Esophagus (tissue), 2 donors: ENCODE measurements at regions not wholly inside any gene's neighbourhood (a gene's known extent, or its start where the extent isn't known, plus 50 kb on each side); places are given as distances from the start of the nearest gene placed in this dataset.

Experiments
- H3K27ac ChIP-seq, 2 donors: one replicate each; pipeline ENCODE4 v1.5.1; 2013; ENCODE audit warnings: low read depth in 2 of 2, mild to moderate bottlenecking in 2 of 2, inconsistent platforms in 1 of 2, low read length in 1 of 2, moderate library complexity in 1 of 2
- H3K27me3 ChIP-seq, 2 donors: one replicate each; pipeline ENCODE4 v1.6.1; 2013; ENCODE audit warnings: low read length in 2 of 2, control low read depth in 1 of 2, mild to moderate bottlenecking in 1 of 2; ENCODE audit not compliant: insufficient read depth in 2 of 2, control insufficient read depth in 1 of 2
- H3K36me3 ChIP-seq, 2 donors: one replicate each; pipeline ENCODE4 v1.6.1; 2013; ENCODE audit warnings: low read length in 1 of 2; ENCODE audit not compliant: control insufficient read depth in 2 of 2, insufficient read depth in 2 of 2
- H3K4me1 ChIP-seq, 2 donors: one replicate each; pipeline ENCODE4 v1.6.1; 2013; ENCODE audit warnings: low read length in 1 of 2; ENCODE audit not compliant: control insufficient read depth in 2 of 2, insufficient read depth in 2 of 2
- H3K4me3 ChIP-seq, 2 donors: one replicate each; pipeline ENCODE4 v1.5.1; 2013; ENCODE audit warnings: low read length in 2 of 2, mild to moderate bottlenecking in 2 of 2, low read depth in 1 of 2, moderate library complexity in 1 of 2
- H3K9me3 ChIP-seq, 2 donors: one replicate each; pipeline ENCODE4 v1.6.1; 2013; ENCODE audit warnings: mild to moderate bottlenecking in 2 of 2, low read depth in 1 of 2, low read length in 1 of 2, moderate library complexity in 1 of 2; ENCODE audit not compliant: control insufficient read depth in 2 of 2, insufficient read depth in 1 of 2
- WGBS, 2 donors: extraction: QIAGEN DNeasy Blood & Tissue Kit; methylation state at CpG; one replicate each; pipeline ENCODE4 v1.1.7; 2013; 5-methylcytosine and 5-hydroxymethylcytosine counted together
- donor health status: healthy with polysubstance abuse.
- donor health status: Bipolar disorder and iron deficiency.

DNA sequence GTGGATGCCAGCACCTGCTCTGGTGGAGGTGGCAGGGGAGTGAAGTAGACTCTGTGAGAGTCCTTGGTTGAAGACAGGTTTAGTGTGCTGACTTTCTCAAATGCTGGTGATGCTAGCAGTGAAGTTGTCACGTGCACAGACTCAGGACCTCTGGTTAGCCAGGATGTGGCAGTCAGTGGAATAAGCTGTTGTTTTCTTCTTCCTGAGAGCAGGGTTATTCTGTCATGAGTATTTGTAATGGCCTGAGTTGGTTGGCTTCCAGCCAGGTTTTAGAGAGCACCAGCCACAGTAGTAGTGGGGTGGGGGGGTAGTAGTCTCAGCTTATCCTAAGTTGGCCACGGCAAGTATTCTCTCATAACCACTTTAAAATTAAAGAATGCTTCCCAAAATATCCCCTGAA, 169.7 kb upstream of the FOXN2 start:
- Histone ChIP-seq H3K9me3 (no peaks in the 10 kb centered on the region), H3K36me3 (no peaks in the 10 kb centered on the region), H3K4me3 (no peak overlapping the region), H3K27ac (no peak overlapping the region), H3K27me3 (no peaks in the 10 kb centered on the region), H3K4me1 (no peaks in the 10 kb centered on the region)
- 33 to 57% methylated on average over 2 of the region's 2 CpGs for WGBS, 2 donors

GRCh38 chr2:48145845-48146452, 168.5 kb upstream of the FOXN2 start:
- Histone ChIP-seq H3K27ac (no peak overlapping the region), H3K9me3 (no peaks in the 10 kb centered on the region), H3K27me3 (no peaks in the 10 kb centered on the region), H3K4me3 (no peak overlapping the region), H3K36me3 (no peaks in the 10 kb centered on the region), H3K4me1 (no peaks in the 10 kb centered on the region)
- 84% methylated on average over 6 of the region's 6 CpGs for WGBS, 2 donors

DNA sequence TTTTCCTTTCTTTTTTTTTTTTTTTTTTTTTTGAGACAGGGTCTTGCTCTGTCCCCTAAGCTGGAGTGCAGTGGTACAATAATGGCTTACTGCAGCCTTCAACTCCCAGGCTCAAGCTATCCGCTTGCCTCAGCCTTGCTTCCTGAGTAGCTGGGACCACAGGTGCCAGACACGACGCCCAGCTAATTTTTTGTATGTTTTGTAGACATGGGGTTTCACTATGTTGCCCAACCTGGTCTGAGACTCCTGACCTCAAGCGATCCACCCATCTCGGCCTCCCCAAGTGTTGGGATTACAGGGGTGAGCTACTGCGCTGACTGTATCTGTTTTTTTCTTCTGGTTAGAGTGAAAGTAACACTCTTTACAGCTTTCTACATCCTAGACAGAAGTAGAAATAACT, 167.9 kb upstream of the FOXN2 start:
- H3K27me3 ChIP-seq, result no peaks in the 10 kb centered on the region
- no peaks in the 10 kb centered on the region for H3K9me3 ChIP-seq
- no peak overlapping the region for H3K27ac ChIP-seq
- H3K36me3 ChIP-seq, result no peaks in the 10 kb centered on the region
- H3K4me1 ChIP-seq, result no peaks in the 10 kb centered on the region
- no peak overlapping the region for H3K4me3 ChIP-seq
- WGBS, 2 donors, result 95 to 96% methylated on average over 6 of the region's 6 CpGs

DNA sequence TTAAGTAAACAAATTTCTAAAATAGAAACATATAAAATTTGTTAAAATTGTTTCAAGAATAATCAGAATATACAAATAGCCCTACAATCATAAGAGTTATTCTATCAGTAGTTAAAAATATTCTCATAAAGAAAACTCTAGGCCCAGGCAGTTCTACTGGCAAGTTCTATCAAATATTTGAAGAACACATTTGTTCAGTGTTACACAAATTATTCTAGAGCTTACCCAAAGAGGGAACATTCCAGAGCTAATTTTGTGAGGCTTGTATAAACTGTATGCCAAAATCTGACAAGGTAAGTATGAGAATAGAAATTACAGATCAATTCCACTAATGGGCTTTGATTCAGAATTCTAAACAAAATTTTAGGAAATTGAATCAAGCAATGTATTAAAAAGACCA, 166.8 kb upstream of the FOXN2 start:
- Histone ChIP-seq H3K27me3 (no peaks in the 10 kb centered on the region), H3K36me3 (no peaks in the 10 kb centered on the region), H3K4me3 (no peak overlapping the region), H3K9me3 (no peaks in the 10 kb centered on the region), H3K27ac (no peak overlapping the region), H3K4me1 (no peaks in the 10 kb centered on the region)

DNA sequence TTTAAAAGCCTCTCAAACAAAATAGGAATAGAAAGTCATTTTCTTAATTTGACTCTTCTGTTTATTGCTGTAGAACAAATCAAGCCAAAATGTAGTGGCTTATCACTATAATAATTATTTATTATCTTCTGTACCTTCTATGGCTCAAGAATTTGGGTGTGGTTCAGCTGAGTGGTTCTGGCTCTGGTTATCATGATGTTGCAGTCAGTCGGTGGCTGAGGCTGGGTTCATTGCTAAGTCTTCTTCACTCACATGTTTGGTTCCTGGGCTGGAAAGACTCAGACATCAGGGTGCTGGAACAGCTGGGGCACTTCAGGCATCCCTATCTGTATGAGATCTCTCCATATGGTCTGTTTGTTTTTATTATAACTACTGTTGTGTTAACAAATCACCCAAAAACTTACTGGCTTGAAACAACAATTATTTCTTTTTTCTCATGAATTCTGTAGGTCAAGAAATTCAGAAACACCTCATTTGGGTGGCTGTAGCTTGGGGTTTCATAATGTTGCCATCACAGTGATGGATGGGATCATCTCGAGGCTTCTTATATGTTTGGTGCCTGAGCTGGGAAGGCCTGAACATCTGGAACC, 165.5 kb upstream of the FOXN2 start:
- Histone ChIP-seq H3K4me1 (no peaks in the 10 kb centered on the region), H3K9me3 (no peaks in the 10 kb centered on the region), H3K27ac (no peak overlapping the region), H3K36me3 (no peaks in the 10 kb centered on the region), H3K4me3 (no peak overlapping the region), H3K27me3 (no peaks in the 10 kb centered on the region)
- 63 to 64% methylated on average over 2 of the region's 2 CpGs for WGBS, 2 donors

DNA sequence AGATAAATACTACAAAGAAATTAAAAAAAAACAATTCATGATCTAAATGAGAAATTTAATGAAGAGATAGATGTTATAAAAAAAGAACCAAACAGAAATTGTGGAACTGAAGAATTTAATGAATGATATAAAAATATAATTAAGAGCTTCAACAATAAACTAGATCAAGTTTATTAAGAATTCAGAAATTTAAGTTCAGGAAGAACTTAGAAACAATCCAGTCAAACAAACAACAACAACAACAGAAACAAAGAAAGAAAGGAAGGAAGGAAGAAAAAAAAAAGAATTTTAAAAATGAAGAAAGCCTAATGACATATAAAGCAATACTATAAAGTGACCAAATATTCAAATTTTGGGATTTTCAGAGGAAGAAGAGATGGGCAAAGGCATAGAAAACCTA, 157.3 kb upstream of the FOXN2 start:
- peaks cover 6 to 7% of the 10 kb centered on the region in 2 donors for H3K9me3 ChIP-seq
- no peak overlapping the region for H3K4me3 ChIP-seq
- no peaks in the 10 kb centered on the region for H3K27me3 ChIP-seq
- H3K27ac ChIP-seq, result no peak overlapping the region
- no peaks in the 10 kb centered on the region for H3K36me3 ChIP-seq
- no peaks in the 10 kb centered on the region for H3K4me1 ChIP-seq

GRCh38 chr2:48161628-48162027, 152.9 kb upstream of the FOXN2 start:
- Histone ChIP-seq H3K27me3 (no peaks in the 10 kb centered on the region), H3K36me3 (no peaks in the 10 kb centered on the region), H3K27ac (no peak overlapping the region), H3K4me3 (no peak overlapping the region), H3K9me3 (peaks cover 0 to under 1% of the 10 kb centered on the region in 2 donors), H3K4me1 (no peaks in the 10 kb centered on the region)
- WGBS, 2 donors, result 44 to 48% methylated on average over 2 of the region's 2 CpGs

DNA sequence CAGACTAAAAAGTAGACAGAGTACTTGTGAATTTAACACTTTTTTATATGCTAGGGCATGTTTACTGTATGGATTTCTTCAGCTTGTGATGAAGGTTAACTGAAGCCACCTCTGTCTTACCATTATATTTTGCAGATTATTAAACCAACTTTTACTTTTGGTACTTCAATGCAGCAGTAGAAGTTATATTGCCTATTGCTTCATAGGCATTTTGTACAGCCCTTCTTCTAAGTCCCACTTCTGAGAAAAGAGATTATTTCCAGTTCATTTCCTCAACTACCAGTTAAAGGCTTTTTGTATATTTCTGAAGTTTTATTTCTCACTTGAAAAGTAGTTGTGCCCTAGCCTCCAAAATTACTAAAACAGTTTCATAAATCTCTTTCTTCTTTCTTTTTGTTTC, 151.7 kb upstream of the FOXN2 start:
- no peaks in the 10 kb centered on the region for H3K9me3 ChIP-seq
- no peak overlapping the region for H3K27ac ChIP-seq
- H3K36me3 ChIP-seq, result no peaks in the 10 kb centered on the region
- no peaks in the 10 kb centered on the region for H3K4me1 ChIP-seq
- no peak overlapping the region for H3K4me3 ChIP-seq
- no peaks in the 10 kb centered on the region for H3K27me3 ChIP-seq

DNA sequence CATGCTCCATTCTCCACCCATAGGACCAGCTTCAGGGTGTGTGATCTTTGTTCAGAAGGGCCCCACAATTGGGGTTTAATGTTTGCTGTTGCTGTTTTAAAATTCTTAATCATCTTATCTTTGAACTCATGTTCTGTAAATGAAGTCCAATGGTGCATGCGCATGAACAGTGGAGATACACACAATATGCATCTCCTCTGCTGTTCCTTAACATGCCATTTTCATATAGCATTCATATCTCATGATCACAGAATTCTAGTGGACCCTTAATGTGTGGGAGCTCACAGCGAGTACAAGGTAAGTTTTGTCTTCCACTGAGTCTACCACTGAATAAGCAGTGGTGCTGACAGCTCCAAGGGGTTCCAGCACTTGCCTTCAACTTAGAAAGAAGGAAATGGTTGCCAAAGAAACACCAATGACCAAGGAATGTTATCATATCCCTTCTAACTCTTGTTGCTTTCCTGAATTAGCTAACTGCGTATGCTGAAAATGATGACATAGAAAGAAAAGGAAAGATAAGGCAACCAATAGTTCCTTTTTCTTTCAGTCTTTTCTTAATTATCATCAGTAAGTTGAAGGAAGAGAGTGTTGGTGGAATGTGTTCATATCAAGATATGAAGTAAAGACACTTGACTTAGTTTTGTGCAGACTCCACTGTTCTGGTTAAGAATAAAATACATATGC, 149.3 kb upstream of the FOXN2 start:
- no peaks in the 10 kb centered on the region for H3K9me3 ChIP-seq
- H3K4me3 ChIP-seq, result no peak overlapping the region
- no peaks in the 10 kb centered on the region for H3K27me3 ChIP-seq
- 91 to 94% methylated on average over 3 of the region's 3 CpGs for WGBS, 2 donors
- H3K4me1 ChIP-seq, result no peaks in the 10 kb centered on the region
- no peaks in the 10 kb centered on the region for H3K36me3 ChIP-seq
- H3K27ac ChIP-seq, result no peak overlapping the region

DNA sequence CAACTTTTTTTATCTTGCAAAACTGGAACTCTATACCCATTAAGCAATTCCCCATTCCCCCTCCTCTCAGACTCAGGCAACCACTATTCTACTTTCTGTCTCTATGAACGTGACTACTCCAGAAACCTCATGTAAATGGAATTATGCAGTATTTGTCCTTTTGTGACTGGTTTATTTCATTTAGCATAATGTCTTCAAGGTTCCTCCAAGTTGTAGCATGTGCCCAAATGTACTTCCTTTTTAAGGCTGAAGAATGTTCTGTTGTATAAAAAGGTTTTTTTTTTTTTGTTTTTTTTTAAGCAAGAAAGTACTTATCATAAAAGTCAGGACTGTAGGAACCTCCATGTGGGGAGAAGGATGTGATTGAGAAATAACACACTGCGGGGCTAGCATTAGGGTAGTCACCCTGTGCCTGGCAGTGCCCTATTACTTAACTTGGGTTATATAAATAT, 145.3 kb upstream of the FOXN2 start:
- WGBS, 2 donors, result 70 to 73% methylated on average over 2 of the region's 2 CpGs
- Histone ChIP-seq H3K9me3 (no peaks in the 10 kb centered on the region), H3K36me3 (no peaks in the 10 kb centered on the region), H3K27me3 (no peaks in the 10 kb centered on the region), H3K27ac (no peak overlapping the region), H3K4me3 (no peak overlapping the region), H3K4me1 (no peaks in the 10 kb centered on the region)
